Mesenchymal stem cell (in vitro differentiated cells and primary cell): ENCODE measurements at regions not wholly inside any gene's neighbourhood (a gene's known extent, or its start where the extent isn't known, plus 50 kb on each side); places are given as distances from the start of the nearest gene placed in this dataset.

Source experiments
- DNase-seq: peaks from one replicate; pipeline ENCODE4 v3.0.0-alpha.2; 2013
- H2AFZ ChIP-seq: one replicate; pipeline ENCODE4 v1.6.1; 2013; ENCODE audit warnings: low read depth, mild to moderate bottlenecking, control low read depth, inconsistent platforms, low read length, moderate library complexity
- H2AK5ac ChIP-seq: 2 replicates; pipeline ENCODE4 v1.6.1; 2013; ENCODE audit warnings: low read length, moderate library complexity, mild to moderate bottlenecking, inconsistent platforms; ENCODE audit not compliant: severe bottlenecking
- H2BK120ac ChIP-seq: one replicate; pipeline ENCODE4 v1.6.1; 2013; ENCODE audit warnings: low read depth, mild to moderate bottlenecking, inconsistent platforms, low read length, moderate library complexity
- H2BK12ac ChIP-seq, 2 experiments: one replicate each; pipeline ENCODE4 v1.6.1; 2013; ENCODE audit warnings: inconsistent platforms in 2 of 2, low read length in 2 of 2, mild to moderate bottlenecking in 2 of 2, moderate library complexity in 2 of 2, control low read depth in 1 of 2
- H2BK15ac ChIP-seq: one replicate; pipeline ENCODE4 v1.6.1; 2013; ENCODE audit warnings: mild to moderate bottlenecking, low read depth, inconsistent platforms; ENCODE audit not compliant: poor library complexity, severe bottlenecking
- H2BK5ac ChIP-seq: 2 replicates; pipeline ENCODE4 v1.6.1; 2013; ENCODE audit warnings: low read depth, mild to moderate bottlenecking, low read length, control low read depth, inconsistent platforms; ENCODE audit not compliant: poor library complexity, severe bottlenecking
- H3K14ac ChIP-seq, 2 experiments: one replicate each; pipeline ENCODE4 v1.6.1; 2013; ENCODE audit warnings: inconsistent platforms in 2 of 2, low read length in 2 of 2, control low read depth in 1 of 2, mild to moderate bottlenecking in 1 of 2, moderate library complexity in 1 of 2
- H3K18ac ChIP-seq, 2 experiments: one replicate each; pipeline ENCODE4 v1.6.1; 2013; ENCODE audit warnings: inconsistent platforms in 2 of 2, low read length in 2 of 2, control low read depth in 1 of 2, low read depth in 1 of 2, mild to moderate bottlenecking in 1 of 2
- H3K23ac ChIP-seq, 2 experiments: one replicate each; pipeline ENCODE4 v1.6.1; 2013; ENCODE audit warnings: inconsistent platforms in 2 of 2, low read length in 2 of 2, mild to moderate bottlenecking in 2 of 2, moderate library complexity in 2 of 2, control low read depth in 1 of 2
- H3K27ac ChIP-seq: 2 replicates; pipeline ENCODE4 v1.5.1; 2013; ENCODE audit warnings: mild to moderate bottlenecking, moderate library complexity, low read length, control low read depth, inconsistent platforms; ENCODE audit not compliant: poor library complexity, severe bottlenecking
- H3K27me3 ChIP-seq, 2 experiments: 2 replicates each; pipeline versions ENCODE4 v1.6.1 to v1.7.0; 2013; ENCODE audit warnings: low read length in 2 of 2, mild to moderate bottlenecking in 2 of 2, moderate library complexity in 2 of 2, control low read depth in 1 of 2, inconsistent platforms in 1 of 2; ENCODE audit not compliant: control insufficient read depth in 1 of 2, insufficient read depth in 1 of 2
- H3K36me3 ChIP-seq, 2 experiments: 2 replicates each; pipeline versions ENCODE4 v1.6.1 to v1.7.0; 2013; ENCODE audit warnings: low read length in 2 of 2, control low read depth in 1 of 2, inconsistent platforms in 1 of 2, low read depth in 1 of 2, mild to moderate bottlenecking in 1 of 2; ENCODE audit not compliant: insufficient read depth in 2 of 2, control insufficient read depth in 1 of 2
- H3K4ac ChIP-seq, 2 experiments: one replicate each; pipeline ENCODE4 v1.6.1; 2013; ENCODE audit warnings: inconsistent platforms in 2 of 2, low read length in 2 of 2, mild to moderate bottlenecking in 2 of 2, moderate library complexity in 2 of 2, control low read depth in 1 of 2, low read depth in 1 of 2
- H3K4me1 ChIP-seq: 2 replicates; pipeline ENCODE4 v1.6.1; 2013; ENCODE audit warnings: low read depth, low read length, control low read depth; ENCODE audit not compliant: control insufficient read depth, insufficient read depth
- H3K4me2 ChIP-seq: 2 replicates; pipeline ENCODE4 v1.6.1; 2013; ENCODE audit warnings: low read length, mild to moderate bottlenecking, inconsistent platforms; ENCODE audit not compliant: poor library complexity, severe bottlenecking
- H3K4me3 ChIP-seq, 2 experiments: 2 replicates each; pipeline versions ENCODE4 v1.5.1 to v1.7.0; 2013; ENCODE audit warnings: low read length in 2 of 2, mild to moderate bottlenecking in 2 of 2, control low read depth in 1 of 2, low read depth in 1 of 2; ENCODE audit not compliant: insufficient read depth in 1 of 2
- H3K79me1 ChIP-seq: replicated peaks from 2 replicates; pipeline ENCODE4 v1.6.1; 2013; ENCODE audit warnings: mild to moderate bottlenecking, control low read depth, low read length, inconsistent platforms; ENCODE audit not compliant: poor library complexity, severe bottlenecking
- H3K9ac ChIP-seq: 2 replicates; pipeline ENCODE4 v1.7.0; 2013; ENCODE audit warnings: mild to moderate bottlenecking, low read length, moderate library complexity
- H3K9me3 ChIP-seq: 2 replicates; pipeline ENCODE4 v1.7.0; 2013; ENCODE audit warnings: mild to moderate bottlenecking, low read length; ENCODE audit not compliant: control insufficient read depth
- H4K8ac ChIP-seq: one replicate; pipeline ENCODE4 v1.6.1; 2013; ENCODE audit warnings: inconsistent platforms, mild to moderate bottlenecking, low read length, moderate library complexity
- H4K91ac ChIP-seq: one replicate; pipeline ENCODE4 v1.6.1; 2013; ENCODE audit warnings: mild to moderate bottlenecking, low read length, inconsistent platforms
- WGBS: methylation state at CpG from one replicate; pipeline ENCODE4 v1.1.7; 2013; ENCODE audit warnings: mixed read lengths; 5-methylcytosine and 5-hydroxymethylcytosine counted together

DNA sequence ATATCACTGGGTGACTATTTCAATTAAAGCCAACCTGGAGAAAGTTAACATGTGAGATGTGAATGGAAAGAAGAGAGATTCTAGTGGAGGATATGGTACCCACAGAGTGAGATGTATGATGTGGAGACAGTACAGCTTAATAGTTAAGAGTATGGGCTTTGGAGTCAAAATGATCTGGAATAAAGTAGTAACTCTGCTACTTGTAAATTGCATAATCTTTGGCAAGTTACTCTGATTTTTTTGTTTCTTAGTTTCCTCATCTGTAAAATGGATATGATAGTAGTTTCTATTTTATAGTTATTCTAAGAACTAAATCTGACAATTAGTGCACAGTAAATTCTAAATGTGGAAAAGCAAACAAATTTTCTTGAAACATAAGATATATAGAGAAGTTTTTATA lies 79.2 kb downstream of the ISOC1 start:
- Histone ChIP-seq H3K4me2 (no peak overlapping the region), H2BK12ac (no peak overlapping the region), H3K4ac (no peak overlapping the region), H4K91ac (no peak overlapping the region), H2BK15ac (no peak overlapping the region), H2BK120ac (no peak overlapping the region), H3K4me3 (no peak overlapping the region), H3K23ac (no peak overlapping the region), H3K79me1 (no peaks in the 10 kb centered on the region), H4K8ac (no peak overlapping the region), H3K36me3 (no peaks in the 10 kb centered on the region), H2AFZ (no peak overlapping the region), H2AK5ac (no peak overlapping the region), H3K18ac (no peak overlapping the region), H3K9ac (no peak overlapping the region), H3K14ac (no peak overlapping the region), H3K27me3 (no peaks in the 10 kb centered on the region), H2BK5ac (no peak overlapping the region), H3K27ac (no peak overlapping the region), H3K4me1 (no peaks in the 10 kb centered on the region), H3K9me3 (no peaks in the 10 kb centered on the region)
- DNase-seq = no peak

DNA sequence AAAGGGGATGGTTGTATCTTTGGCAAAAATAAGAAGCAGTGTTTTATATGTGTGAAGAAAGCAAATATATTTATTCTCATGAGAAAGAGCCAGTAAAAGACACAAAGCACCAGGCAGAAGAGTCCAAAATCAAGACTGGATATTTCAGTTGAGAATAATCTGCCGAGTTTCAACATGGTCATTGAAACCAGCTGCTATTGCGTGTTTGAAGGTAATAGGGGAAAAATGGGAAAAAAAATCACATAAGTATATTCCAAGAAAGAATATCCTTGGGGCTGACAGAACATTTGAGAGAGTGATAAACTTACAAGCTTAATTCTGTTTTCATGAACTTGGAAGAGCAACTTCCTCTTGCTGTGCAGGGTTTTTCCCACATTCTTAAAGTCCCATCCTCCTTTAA lies 79.9 kb downstream of the ISOC1 start:
- no peak overlapping the region for H2AK5ac ChIP-seq
- H3K14ac ChIP-seq = no peak overlapping the region
- H3K27ac ChIP-seq = no peak overlapping the region
- no peak overlapping the region for H2BK12ac ChIP-seq
- WGBS = 100% methylated on average over 1 of the region's 2 CpGs
- H3K4me3 ChIP-seq = no peak overlapping the region
- H3K9ac ChIP-seq = no peak overlapping the region
- no peak overlapping the region for H3K4ac ChIP-seq
- no peaks in the 10 kb centered on the region for H3K4me1 ChIP-seq
- no peak overlapping the region for H3K4me2 ChIP-seq
- H3K36me3 ChIP-seq = no peaks in the 10 kb centered on the region
- no peak overlapping the region for H2AFZ ChIP-seq
- DNase-seq = no peak
- no peaks in the 10 kb centered on the region for H3K79me1 ChIP-seq
- H3K18ac ChIP-seq = no peak overlapping the region
- no peak overlapping the region for H4K8ac ChIP-seq
- H3K9me3 ChIP-seq = no peaks in the 10 kb centered on the region
- no peak overlapping the region for H2BK5ac ChIP-seq
- no peak overlapping the region for H3K23ac ChIP-seq
- no peaks in the 10 kb centered on the region for H3K27me3 ChIP-seq
- H2BK120ac ChIP-seq = no peak overlapping the region
- no peak overlapping the region for H4K91ac ChIP-seq
- no peak overlapping the region for H2BK15ac ChIP-seq

DNA sequence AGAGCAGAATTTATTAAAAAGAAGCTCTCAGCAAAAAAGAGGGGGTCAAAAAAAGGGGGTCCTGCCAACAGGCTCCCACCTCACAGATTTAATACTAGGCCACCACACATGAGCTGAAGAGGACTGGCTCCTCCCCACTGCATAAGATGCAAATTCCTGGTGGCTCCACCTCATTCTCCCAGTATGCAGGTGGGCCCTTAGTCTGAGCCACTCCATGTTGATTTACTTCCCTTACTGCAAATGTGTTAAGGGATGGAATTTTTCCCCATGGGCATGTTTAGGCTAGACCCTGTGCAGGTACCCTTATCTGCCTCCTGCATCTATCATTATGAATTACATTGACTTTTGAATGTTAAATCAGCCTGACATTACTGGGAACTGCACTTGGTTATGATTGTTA lies 82.9 kb downstream of the ISOC1 start:
- Histone ChIP-seq H3K4me1 (no peaks in the 10 kb centered on the region), H3K4me2 (no peak overlapping the region), H3K79me1 (no peaks in the 10 kb centered on the region), H2BK120ac (no peak overlapping the region), H3K18ac (no peak overlapping the region), H4K8ac (no peak overlapping the region), H3K27me3 (no peaks in the 10 kb centered on the region), H3K4me3 (no peak overlapping the region), H3K4ac (no peak overlapping the region), H3K9me3 (no peaks in the 10 kb centered on the region), H2AFZ (no peak overlapping the region), H3K9ac (no peak overlapping the region), H2BK12ac (no peak overlapping the region), H3K14ac (no peak overlapping the region), H3K23ac (no peak overlapping the region), H2BK15ac (no peak overlapping the region), H4K91ac (no peak overlapping the region), H3K27ac (no peak overlapping the region), H3K36me3 (no peaks in the 10 kb centered on the region), H2AK5ac (no peak overlapping the region), H2BK5ac (no peak overlapping the region)
- DNase-seq = no peak

DNA sequence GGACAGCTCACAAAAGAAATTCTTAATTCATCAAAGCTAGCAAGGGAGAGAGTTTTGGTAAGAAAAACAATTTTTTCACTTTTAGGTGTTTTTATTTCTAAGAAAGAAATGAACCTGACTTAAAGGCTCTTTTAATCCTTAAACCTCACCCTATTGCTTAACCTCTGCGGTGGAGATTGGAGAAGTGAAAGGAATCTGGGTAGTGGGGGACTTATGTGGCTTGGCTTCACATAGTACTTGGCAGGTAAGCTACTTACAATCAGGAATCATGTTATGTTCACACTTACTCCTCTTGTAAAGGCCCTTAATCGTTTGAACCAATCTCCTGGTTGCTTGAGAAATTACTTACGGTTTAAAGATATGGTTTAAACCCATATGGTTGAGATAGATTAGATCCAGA lies 104.8 kb downstream of the ISOC1 start:
- Histone ChIP-seq H3K36me3 (no peaks in the 10 kb centered on the region), H2BK5ac (no peak overlapping the region), H3K4me1 (no peaks in the 10 kb centered on the region), H2BK12ac (no peak overlapping the region), H2AFZ (no peak overlapping the region), H3K4me3 (no peak overlapping the region), H3K9me3 (no peaks in the 10 kb centered on the region), H3K4me2 (no peak overlapping the region), H3K23ac (no peak overlapping the region), H3K18ac (no peak overlapping the region), H4K91ac (no peak overlapping the region), H3K27me3 (no peaks in the 10 kb centered on the region), H2BK120ac (no peak overlapping the region), H2BK15ac (no peak overlapping the region), H3K27ac (no peak overlapping the region), H4K8ac (no peak overlapping the region), H3K79me1 (no peaks in the 10 kb centered on the region), H3K4ac (no peak overlapping the region), H3K14ac (no peak overlapping the region), H3K9ac (no peak overlapping the region), H2AK5ac (no peak overlapping the region)
- WGBS = 72% methylated on average over 2 of the region's 3 CpGs
- DNase-seq = no peak
